ENCODE measurements at regions not wholly inside any gene's neighbourhood (a gene's known extent, or its start where the extent isn't known, plus 50 kb on each side); places are given as distances from the start of the nearest gene placed in this dataset.

GRCh38 chr19:23855676-23856075 is 59.0 kb upstream of the ZNF726 start:
- Histone ChIP-seq H3K4me3 (ENCODE audit: low read length) (no peak overlapping the region), H3K27me3 (ENCODE audit: low read depth, low read length) (no peaks in the 10 kb centered on the region), H3K4me2 (ENCODE audit: low read length) (no peak overlapping the region), H3K36me3 (replicated peaks; ENCODE audit: low read depth, low read length) (no peaks in the 10 kb centered on the region), H3K9me3 (ENCODE audit: insufficient read depth, low read length) (no peaks in the 10 kb centered on the region), H4K20me1 (ENCODE audit: insufficient read depth, low read length) (no peaks in the 10 kb centered on the region), H2AFZ (ENCODE audit: low read depth, low read length) (no peak overlapping the region), H3K4me1 (ENCODE audit: low read length) (no peaks in the 10 kb centered on the region), H3K27ac (ENCODE audit: low read length) (no peak overlapping the region), H3K9ac (ENCODE audit: low read length) (no peak overlapping the region), H3K79me2 (ENCODE audit: low read length) (no peaks in the 10 kb centered on the region)
- no peak for TF ChIP-seq EZH2phosphoT487 (IDR thresholded peaks at IDR 0.05; ENCODE audit: low read depth)
- TF ChIP-seq, protein P1, sequence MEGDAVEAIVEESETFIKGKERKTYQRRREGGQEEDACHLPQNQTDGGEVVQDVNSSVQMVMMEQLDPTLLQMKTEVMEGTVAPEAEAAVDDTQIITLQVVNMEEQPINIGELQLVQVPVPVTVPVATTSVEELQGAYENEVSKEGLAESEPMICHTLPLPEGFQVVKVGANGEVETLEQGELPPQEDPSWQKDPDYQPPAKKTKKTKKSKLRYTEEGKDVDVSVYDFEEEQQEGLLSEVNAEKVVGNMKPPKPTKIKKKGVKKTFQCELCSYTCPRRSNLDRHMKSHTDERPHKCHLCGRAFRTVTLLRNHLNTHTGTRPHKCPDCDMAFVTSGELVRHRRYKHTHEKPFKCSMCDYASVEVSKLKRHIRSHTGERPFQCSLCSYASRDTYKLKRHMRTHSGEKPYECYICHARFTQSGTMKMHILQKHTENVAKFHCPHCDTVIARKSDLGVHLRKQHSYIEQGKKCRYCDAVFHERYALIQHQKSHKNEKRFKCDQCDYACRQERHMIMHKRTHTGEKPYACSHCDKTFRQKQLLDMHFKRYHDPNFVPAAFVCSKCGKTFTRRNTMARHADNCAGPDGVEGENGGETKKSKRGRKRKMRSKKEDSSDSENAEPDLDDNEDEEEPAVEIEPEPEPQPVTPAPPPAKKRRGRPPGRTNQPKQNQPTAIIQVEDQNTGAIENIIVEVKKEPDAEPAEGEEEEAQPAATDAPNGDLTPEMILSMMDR (IDR thresholded peaks at IDR 0.05; ENCODE audit: low read depth, low read length): no peak

DNA sequence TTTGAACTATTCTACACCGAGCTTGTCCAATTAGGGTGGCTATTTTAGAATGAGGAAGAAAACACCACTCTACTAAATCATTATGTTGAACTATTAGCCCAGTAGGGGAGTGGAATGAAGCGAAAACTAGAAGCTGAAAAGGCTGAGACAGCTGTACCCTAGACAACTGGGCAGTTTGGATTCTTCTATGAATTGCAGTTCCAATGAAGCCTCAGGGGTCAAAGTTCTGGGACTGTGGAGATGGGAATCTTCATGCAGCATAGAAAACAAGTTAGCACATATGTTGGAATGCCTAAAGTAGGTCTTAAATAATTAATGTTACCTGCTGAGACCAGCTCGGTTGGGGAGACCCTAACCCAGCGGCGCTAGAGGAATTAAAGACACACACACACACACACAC is 62.7 kb upstream of the ZNF726 start:
- TF ChIP-seq EZH2phosphoT487 (IDR thresholded peaks at IDR 0.05; ENCODE audit: low read depth): no peak
- TF ChIP-seq, protein P1 (IDR thresholded peaks at IDR 0.05; ENCODE audit: low read depth, low read length): no peak
- Histone ChIP-seq H3K4me3 (ENCODE audit: low read length) (no peak overlapping the region), H2AFZ (ENCODE audit: low read depth, low read length) (no peak overlapping the region), H3K36me3 (replicated peaks; ENCODE audit: low read depth, low read length) (no peaks in the 10 kb centered on the region), H3K27me3 (ENCODE audit: low read depth, low read length) (no peaks in the 10 kb centered on the region), H3K4me2 (ENCODE audit: low read length) (no peak overlapping the region), H3K79me2 (ENCODE audit: low read length) (no peaks in the 10 kb centered on the region), H3K9me3 (ENCODE audit: insufficient read depth, low read length) (no peaks in the 10 kb centered on the region), H4K20me1 (ENCODE audit: insufficient read depth, low read length) (no peaks in the 10 kb centered on the region), H3K27ac (ENCODE audit: low read length) (no peak overlapping the region), H3K4me1 (ENCODE audit: low read length) (no peaks in the 10 kb centered on the region), H3K9ac (ENCODE audit: low read length) (no peak overlapping the region)

DNA sequence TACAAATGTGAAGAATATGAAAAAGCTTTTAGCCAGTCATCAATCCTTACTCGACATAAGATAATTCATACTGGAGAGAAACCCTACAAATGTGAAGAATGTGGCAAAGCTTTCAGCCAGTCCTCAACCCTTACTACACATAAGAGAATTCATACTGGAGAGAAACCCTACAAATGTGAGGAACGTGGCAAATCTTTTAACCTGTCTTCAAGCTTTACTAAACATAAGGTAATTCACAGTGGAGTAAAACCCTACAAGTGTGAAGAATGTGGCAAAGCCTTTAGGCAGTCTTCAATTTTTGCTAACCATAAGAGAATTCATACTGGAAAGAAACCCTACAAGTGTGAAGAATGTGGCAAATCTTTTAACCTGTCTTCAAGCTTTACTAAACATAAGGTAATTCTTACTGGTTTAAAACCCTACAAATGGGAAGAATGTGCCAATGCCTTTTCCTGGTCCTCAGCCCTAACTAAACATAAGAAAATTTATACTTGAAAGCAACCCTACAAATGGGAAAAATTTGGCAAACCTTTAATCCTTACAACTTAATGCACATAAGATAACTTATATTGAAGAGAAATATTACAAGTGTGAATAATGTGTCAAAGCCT is 74.1 kb upstream of the ZNF681 start:
- TF ChIP-seq EZH2phosphoT487 (IDR thresholded peaks at IDR 0.05; ENCODE audit: low read depth): no peak
- TF ChIP-seq, protein P1 (IDR thresholded peaks at IDR 0.05; ENCODE audit: low read depth, low read length): no peak
- H3K9me3 ChIP-seq (ENCODE audit: insufficient read depth, low read length): peaks cover 28% of the 10 kb centered on the region
- no peak overlapping the region for H3K4me3 ChIP-seq (ENCODE audit: low read length)
- H3K4me2 ChIP-seq (ENCODE audit: low read length): no peak overlapping the region
- no peaks in the 10 kb centered on the region for H3K4me1 ChIP-seq (ENCODE audit: low read length)
- no peak overlapping the region for H2AFZ ChIP-seq (ENCODE audit: low read depth, low read length)
- no peaks in the 10 kb centered on the region for H3K79me2 ChIP-seq (ENCODE audit: low read length)
- H3K27ac ChIP-seq (ENCODE audit: low read length): no peak overlapping the region
- no peaks in the 10 kb centered on the region for H4K20me1 ChIP-seq (ENCODE audit: insufficient read depth, low read length)
- no peaks in the 10 kb centered on the region for H3K36me3 ChIP-seq (replicated peaks; ENCODE audit: low read depth, low read length)
- H3K9ac ChIP-seq (ENCODE audit: low read length): no peak overlapping the region
- no peaks in the 10 kb centered on the region for H3K27me3 ChIP-seq (ENCODE audit: low read depth, low read length)

- H3K4me2 ChIP-seq (ENCODE audit: low read length): 0 out of 2 replicates have a peak overlapping the region, but pooled peaks have one; percentile 10
- TF ChIP-seq EZH2phosphoT487 (IDR thresholded peaks at IDR 0.05; ENCODE audit: low read depth): no peak
- TF ChIP-seq, protein P1 (IDR thresholded peaks at IDR 0.05; ENCODE audit: low read depth, low read length): peak; percentile 68
- no peak overlapping the region for H3K4me3 ChIP-seq (ENCODE audit: low read length)
- no peaks in the 10 kb centered on the region for H3K79me2 ChIP-seq (ENCODE audit: low read length)
- peaks cover 3% of the 10 kb centered on the region; the same call in 1 of the 2 replicates for H3K4me1 ChIP-seq (ENCODE audit: low read length)
- no peak overlapping the region for H2AFZ ChIP-seq (ENCODE audit: low read depth, low read length)
- H3K9me3 ChIP-seq (ENCODE audit: insufficient read depth, low read length): peaks cover 7% of the 10 kb centered on the region; the same call in 1 of the 2 replicates
- no peak overlapping the region for H3K9ac ChIP-seq (ENCODE audit: low read length)
- H4K20me1 ChIP-seq (ENCODE audit: insufficient read depth, low read length): no peaks in the 10 kb centered on the region
- no peaks in the 10 kb centered on the region for H3K27me3 ChIP-seq (ENCODE audit: low read depth, low read length)
- no peaks in the 10 kb centered on the region for H3K36me3 ChIP-seq (replicated peaks; ENCODE audit: low read depth, low read length)
- peak overlapping the region; percentile 44; the same call in 1 of the 2 replicates for H3K27ac ChIP-seq (ENCODE audit: low read length)
These were observed 65.3 kb upstream of the ZNF681 start for GRCh38 chr19:23823952-23824389.
